SHP77 treated with DMSO at 0.1 percent for 48 hours (cell line): ENCODE measurements at regions not wholly inside any gene's neighbourhood (a gene's known extent, or its start where the extent isn't known, plus 50 kb on each side); places are given as distances from the start of the nearest gene placed in this dataset.

Experiments used
- DNase-seq: peaks from one replicate; lab custom pipeline; 2025; lab: John Stamatoyannopoulos, UW

- no peak for DNase-seq
Measured at GRCh38 chr17:63341276-63341675, 104.8 kb downstream of the CYB561 start.

- no peak for DNase-seq
Measured at GRCh38 chr17:63344383-63344782, 101.7 kb downstream of the CYB561 start.

- DNase-seq: no peak
Measured at GRCh38 chr17:63345611-63346010, 100.5 kb downstream of the CYB561 start.

GRCh38 chr17:63347475-63347874, 98.6 kb downstream of the CYB561 start:
- no peak for DNase-seq

- no peak for DNase-seq
Measured at GRCh38 chr17:63349478-63350000, 96.6 kb downstream of the CYB561 start.

GRCh38 chr17:63350364-63350763, 95.7 kb downstream of the CYB561 start:
- no peak for DNase-seq

- DNase-seq: no peak
Measured at GRCh38 chr17:63354256-63354655, 91.8 kb downstream of the CYB561 start.

- DNase-seq: no peak
Measured at GRCh38 chr17:63356337-63356757, 89.8 kb downstream of the CYB561 start.

GRCh38 chr17:63358111-63358839, 87.8 kb downstream of the CYB561 start:
- no peak for DNase-seq

- no peak for DNase-seq
Measured at GRCh38 chr17:63358956-63359355, 87.2 kb downstream of the CYB561 start.

GRCh38 chr17:63361182-63361581, 84.9 kb downstream of the CYB561 start:
- DNase-seq: no peak

- no peak for DNase-seq
Measured at GRCh38 chr17:63362115-63362514, 84.0 kb downstream of the CYB561 start.

- DNase-seq: no peak
Measured at GRCh38 chr17:63364387-63364786, 81.7 kb downstream of the CYB561 start.

- DNase-seq: no peak
Measured at GRCh38 chr17:63364944-63365343, 81.2 kb downstream of the CYB561 start.

- no peak for DNase-seq
Measured at GRCh38 chr17:63365366-63366240, 80.5 kb downstream of the CYB561 start.

- no peak for DNase-seq
Measured at GRCh38 chr17:63366241-63366566, 79.9 kb downstream of the CYB561 start.

- DNase-seq: no peak
Measured at GRCh38 chr17:63369233-63369632, 76.9 kb downstream of the CYB561 start.

GRCh38 chr17:63370696-63371095, 75.4 kb downstream of the CYB561 start:
- no peak for DNase-seq

- no peak for DNase-seq
Measured at GRCh38 chr17:63376949-63377348, 69.2 kb downstream of the CYB561 start.

GRCh38 chr17:63378411-63379375, 67.4 kb downstream of the CYB561 start:
- no peak for DNase-seq

- no peak for DNase-seq
Measured at GRCh38 chr17:63379636-63380035, 66.5 kb downstream of the CYB561 start.
